B cell (primary cell): ENCODE measurements at regions not wholly inside any gene's neighbourhood (a gene's known extent, or its start where the extent isn't known, plus 50 kb on each side); places are given as distances from the start of the nearest gene placed in this dataset.

Source experiments
- EZH2 ChIP-seq: IDR thresholded peaks from 2 replicates; pipeline ENCODE4 v1.6.1; 2012; ENCODE audit warnings: borderline replicate concordance, low read depth, mild to moderate bottlenecking, moderate library complexity, low read length; ENCODE audit not compliant: insufficient read depth, poor library complexity, severe bottlenecking
- TF ChIP-seq, protein P1 (sequence below): fragments of 200-600 bp; IDR thresholded peaks from one replicate; pipeline ENCODE4 v1.8.0; 2022; ENCODE audit warnings: antibody characterized with exemption, mild to moderate bottlenecking

DNA sequence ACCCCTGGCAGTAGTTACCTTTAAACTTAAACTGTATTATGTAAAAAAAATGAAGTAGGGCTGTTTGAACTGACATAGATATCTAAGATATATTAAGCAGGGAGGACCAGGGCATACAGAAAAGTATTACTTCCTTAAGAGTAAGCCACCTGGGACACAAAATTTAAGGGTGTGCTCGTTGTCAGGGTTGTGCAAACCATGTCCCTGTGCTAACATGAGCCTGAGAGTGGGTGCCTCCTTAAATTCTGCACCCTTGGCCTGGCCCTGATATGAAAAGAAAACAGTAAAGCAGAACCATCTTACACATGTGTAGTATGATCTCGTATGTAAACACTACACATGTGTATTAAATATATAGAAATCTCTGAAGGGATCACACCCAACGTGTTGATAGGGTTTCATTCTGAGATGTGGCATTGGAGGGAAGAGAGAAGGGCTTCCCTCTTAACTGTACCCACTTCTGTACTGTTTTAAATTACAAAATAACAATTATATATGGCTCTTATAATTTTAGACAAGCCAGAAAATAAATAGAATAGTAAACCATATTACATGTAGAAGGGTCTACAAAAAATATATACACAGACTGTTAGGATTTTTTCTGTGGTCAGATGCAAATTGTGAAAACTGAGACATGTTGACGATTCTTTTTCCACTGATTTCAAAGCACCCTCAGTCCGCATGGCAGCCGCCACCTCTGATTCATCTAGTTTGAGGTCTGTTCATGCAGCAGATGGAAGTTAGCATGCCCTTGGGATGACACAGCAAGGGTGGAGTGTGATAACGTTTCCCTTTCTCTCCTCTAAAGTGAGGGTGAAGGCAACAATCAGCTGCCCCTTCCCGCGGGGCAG, 400.8 kb upstream of the PROK2 start:
- TF ChIP-seq, protein P1, sequence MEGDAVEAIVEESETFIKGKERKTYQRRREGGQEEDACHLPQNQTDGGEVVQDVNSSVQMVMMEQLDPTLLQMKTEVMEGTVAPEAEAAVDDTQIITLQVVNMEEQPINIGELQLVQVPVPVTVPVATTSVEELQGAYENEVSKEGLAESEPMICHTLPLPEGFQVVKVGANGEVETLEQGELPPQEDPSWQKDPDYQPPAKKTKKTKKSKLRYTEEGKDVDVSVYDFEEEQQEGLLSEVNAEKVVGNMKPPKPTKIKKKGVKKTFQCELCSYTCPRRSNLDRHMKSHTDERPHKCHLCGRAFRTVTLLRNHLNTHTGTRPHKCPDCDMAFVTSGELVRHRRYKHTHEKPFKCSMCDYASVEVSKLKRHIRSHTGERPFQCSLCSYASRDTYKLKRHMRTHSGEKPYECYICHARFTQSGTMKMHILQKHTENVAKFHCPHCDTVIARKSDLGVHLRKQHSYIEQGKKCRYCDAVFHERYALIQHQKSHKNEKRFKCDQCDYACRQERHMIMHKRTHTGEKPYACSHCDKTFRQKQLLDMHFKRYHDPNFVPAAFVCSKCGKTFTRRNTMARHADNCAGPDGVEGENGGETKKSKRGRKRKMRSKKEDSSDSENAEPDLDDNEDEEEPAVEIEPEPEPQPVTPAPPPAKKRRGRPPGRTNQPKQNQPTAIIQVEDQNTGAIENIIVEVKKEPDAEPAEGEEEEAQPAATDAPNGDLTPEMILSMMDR, result no peak
- TF ChIP-seq EZH2, result no peak
